Thoracic aorta (tissue), 2 donors: ENCODE measurements at regions not wholly inside any gene's neighbourhood (a gene's known extent, or its start where the extent isn't known, plus 50 kb on each side); places are given as distances from the start of the nearest gene placed in this dataset.

Experiments
- ATAC-seq: fragments of 150-250 bp; one replicate; pipeline ENCODE4 v1.8.0; 2017; ENCODE audit warnings: low read depth; ENCODE audit not compliant: insufficient number of reproducible peaks, low FRiP score
- DNase-seq: peaks from one replicate; pipeline ENCODE4 v3.0.0-alpha.2; 2020; ENCODE audit warnings: low spot score
- H3K27ac ChIP-seq, 2 donors: fragments of 200-600 bp; sonication (generic); 1 replicate in 1 of 2; 2 replicates in 1 of 2; pipeline ENCODE4 v1.5.1; 2016; ENCODE audit warnings: mild to moderate bottlenecking in 2 of 2, moderate library complexity in 2 of 2
- H3K27me3 ChIP-seq: fragments of 200-600 bp; sonication (generic); replicated peaks from 2 replicates; pipeline ENCODE4 v1.6.0; 2016; ENCODE audit warnings: mild to moderate bottlenecking; ENCODE audit not compliant: insufficient read depth
- H3K36me3 ChIP-seq: fragments of 200-600 bp; sonication (generic); one replicate; pipeline ENCODE4 v1.5.1; 2016
- H3K4me1 ChIP-seq, 2 donors: fragments of 200-600 bp; sonication (generic); 1 replicate in 1 of 2; 2 replicates in 1 of 2; pipeline versions ENCODE4 v1.5.1 to v1.6.0; 2016; ENCODE audit warnings: low read depth in 2 of 2, mild to moderate bottlenecking in 1 of 2; ENCODE audit not compliant: control insufficient read depth in 1 of 2
- H3K4me3 ChIP-seq: fragments of 200-600 bp; sonication (generic); 2 replicates; pipeline ENCODE4 v1.5.1; 2016; ENCODE audit warnings: mild to moderate bottlenecking
- H3K9me3 ChIP-seq: fragments of 200-600 bp; sonication (generic); 2 replicates; pipeline ENCODE4 v1.5.1; 2016
- TF ChIP-seq, protein P1 (sequence below): fragments of 200-600 bp; sonication (generic); IDR thresholded peaks from one replicate; pipeline ENCODE4 v1.5.1; 2019; ENCODE audit warnings: antibody characterized with exemption

GRCh38 chr20:1838556-1839279, 56.5 kb upstream of the SIRPA start:
- no peak overlapping the region for H3K27ac ChIP-seq
- no peak for DNase-seq
- ATAC-seq, result no peak
- no peaks in the 10 kb centered on the region for H3K9me3 ChIP-seq
- no peaks in the 10 kb centered on the region for H3K27me3 ChIP-seq
- no peak overlapping the region for H3K4me3 ChIP-seq
- H3K36me3 ChIP-seq, result no peaks in the 10 kb centered on the region
- TF ChIP-seq, protein P1, sequence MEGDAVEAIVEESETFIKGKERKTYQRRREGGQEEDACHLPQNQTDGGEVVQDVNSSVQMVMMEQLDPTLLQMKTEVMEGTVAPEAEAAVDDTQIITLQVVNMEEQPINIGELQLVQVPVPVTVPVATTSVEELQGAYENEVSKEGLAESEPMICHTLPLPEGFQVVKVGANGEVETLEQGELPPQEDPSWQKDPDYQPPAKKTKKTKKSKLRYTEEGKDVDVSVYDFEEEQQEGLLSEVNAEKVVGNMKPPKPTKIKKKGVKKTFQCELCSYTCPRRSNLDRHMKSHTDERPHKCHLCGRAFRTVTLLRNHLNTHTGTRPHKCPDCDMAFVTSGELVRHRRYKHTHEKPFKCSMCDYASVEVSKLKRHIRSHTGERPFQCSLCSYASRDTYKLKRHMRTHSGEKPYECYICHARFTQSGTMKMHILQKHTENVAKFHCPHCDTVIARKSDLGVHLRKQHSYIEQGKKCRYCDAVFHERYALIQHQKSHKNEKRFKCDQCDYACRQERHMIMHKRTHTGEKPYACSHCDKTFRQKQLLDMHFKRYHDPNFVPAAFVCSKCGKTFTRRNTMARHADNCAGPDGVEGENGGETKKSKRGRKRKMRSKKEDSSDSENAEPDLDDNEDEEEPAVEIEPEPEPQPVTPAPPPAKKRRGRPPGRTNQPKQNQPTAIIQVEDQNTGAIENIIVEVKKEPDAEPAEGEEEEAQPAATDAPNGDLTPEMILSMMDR, result no peak
- H3K4me1 ChIP-seq, result peaks cover 5 to 28% of the 10 kb centered on the region in 2 donors

- H3K4me1 ChIP-seq, result peaks cover 9 to 24% of the 10 kb centered on the region in 2 donors
- no peak overlapping the region for H3K27ac ChIP-seq
- H3K9me3 ChIP-seq, result no peaks in the 10 kb centered on the region
- no peaks in the 10 kb centered on the region for H3K36me3 ChIP-seq
- H3K4me3 ChIP-seq, result no peak overlapping the region
- TF ChIP-seq, protein P1, result no peak
- no peak for DNase-seq
- ATAC-seq, result no peak
- no peaks in the 10 kb centered on the region for H3K27me3 ChIP-seq
These were observed 59.8 kb upstream of the SIRPA start for GRCh38 chr20:1835186-1836035.

DNA sequence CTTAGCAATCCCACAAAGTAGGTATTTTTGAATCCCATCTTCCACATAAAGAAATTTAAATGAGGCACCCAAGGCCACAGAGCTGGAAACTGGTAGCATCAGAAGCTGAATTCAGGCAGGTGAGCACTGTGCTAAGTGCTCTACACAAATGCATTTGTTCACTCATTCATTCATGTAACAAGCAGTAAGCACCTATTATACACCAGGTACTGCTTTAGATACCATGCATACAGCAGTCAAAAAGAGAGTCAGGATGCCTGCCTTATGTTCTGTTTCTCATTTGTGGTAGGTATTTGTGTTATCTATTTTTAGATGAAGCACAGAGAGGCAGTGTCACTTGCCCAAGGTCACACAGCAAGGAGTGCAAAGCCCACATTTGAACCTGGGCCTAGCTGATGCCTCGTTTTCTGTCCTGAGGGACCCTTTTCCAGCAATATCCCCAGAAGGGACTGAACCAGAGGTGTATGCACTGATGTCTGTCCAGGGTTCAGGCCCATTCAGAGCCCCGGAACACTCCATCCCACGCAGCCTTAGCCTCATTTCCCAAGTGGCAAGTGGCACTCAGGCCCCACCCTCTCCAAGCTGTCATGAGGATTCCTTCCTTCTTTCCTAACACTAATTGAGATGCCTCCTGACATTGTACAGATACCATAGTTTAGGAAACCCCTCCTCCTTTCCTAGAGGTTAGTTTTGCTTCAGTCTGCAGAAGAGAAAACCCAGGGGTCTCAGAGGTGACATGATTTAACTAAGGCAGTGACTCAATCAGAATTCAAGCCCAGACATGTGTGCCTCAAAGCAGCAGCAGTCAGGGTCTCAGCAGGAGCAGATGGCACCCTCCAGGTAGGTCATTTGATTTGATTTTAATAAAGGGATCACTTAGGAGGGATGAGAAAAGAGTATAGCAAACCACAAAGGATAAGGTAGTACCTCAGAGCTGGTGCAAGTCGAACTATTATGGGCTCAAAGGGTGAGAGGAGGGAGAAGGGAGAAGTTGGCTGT, 61.2 kb upstream of the SIRPA start:
- Histone ChIP-seq H3K36me3 (no peaks in the 10 kb centered on the region), H3K4me1 (peaks cover 12 to 30% of the 10 kb centered on the region in 2 donors), H3K27me3 (no peaks in the 10 kb centered on the region), H3K27ac (no peak overlapping the region), H3K9me3 (no peaks in the 10 kb centered on the region), H3K4me3 (no peak overlapping the region)
- TF ChIP-seq, protein P1, result no peak
- DNase-seq, result no peak
- no peak for ATAC-seq

DNA sequence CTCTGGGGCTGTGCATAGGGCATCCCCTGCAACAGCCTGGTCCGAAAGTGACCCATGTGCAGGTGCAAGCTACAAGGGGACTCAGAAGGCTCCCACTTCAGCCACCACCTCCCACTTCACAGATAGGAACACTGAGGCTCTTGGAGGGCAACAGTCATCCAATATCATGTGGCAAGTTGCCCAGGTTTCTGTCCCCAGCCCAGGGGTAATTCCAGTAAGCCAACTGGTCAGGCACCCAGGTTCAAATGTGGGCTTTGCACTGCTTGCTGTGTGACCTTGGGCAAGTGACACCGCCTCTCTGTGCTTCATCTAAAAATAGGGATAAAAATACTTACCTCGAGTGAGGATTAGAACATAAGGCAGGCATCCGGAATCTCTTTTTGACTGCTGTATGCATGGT, 62.0 kb upstream of the SIRPA start:
- Histone ChIP-seq H3K27ac (no peak overlapping the region), H3K4me1 (peaks cover 12 to 30% of the 10 kb centered on the region in 2 donors), H3K27me3 (no peaks in the 10 kb centered on the region), H3K9me3 (no peaks in the 10 kb centered on the region), H3K4me3 (no peak overlapping the region), H3K36me3 (no peaks in the 10 kb centered on the region)
- TF ChIP-seq, protein P1, result no peak
- DNase-seq (no peak), ATAC-seq (no peak)
